Activated T-helper 1 cell treated with anti-CD3 and anti-CD28 coated beads, Interleukin-2, amount 50 U/mL, for 16 hours (primary cell): ENCODE measurements at regions not wholly inside any gene's neighbourhood (a gene's known extent, or its start where the extent isn't known, plus 50 kb on each side); places are given as distances from the start of the nearest gene placed in this dataset.

ENCODE experiments used
- DNase-seq, 2 donors: peaks; one replicate each; pipeline ENCODE4 v3.0.0-alpha.2; 2020; ENCODE audit warnings: low read depth in 1 of 2, low spot score in 1 of 2

DNA sequence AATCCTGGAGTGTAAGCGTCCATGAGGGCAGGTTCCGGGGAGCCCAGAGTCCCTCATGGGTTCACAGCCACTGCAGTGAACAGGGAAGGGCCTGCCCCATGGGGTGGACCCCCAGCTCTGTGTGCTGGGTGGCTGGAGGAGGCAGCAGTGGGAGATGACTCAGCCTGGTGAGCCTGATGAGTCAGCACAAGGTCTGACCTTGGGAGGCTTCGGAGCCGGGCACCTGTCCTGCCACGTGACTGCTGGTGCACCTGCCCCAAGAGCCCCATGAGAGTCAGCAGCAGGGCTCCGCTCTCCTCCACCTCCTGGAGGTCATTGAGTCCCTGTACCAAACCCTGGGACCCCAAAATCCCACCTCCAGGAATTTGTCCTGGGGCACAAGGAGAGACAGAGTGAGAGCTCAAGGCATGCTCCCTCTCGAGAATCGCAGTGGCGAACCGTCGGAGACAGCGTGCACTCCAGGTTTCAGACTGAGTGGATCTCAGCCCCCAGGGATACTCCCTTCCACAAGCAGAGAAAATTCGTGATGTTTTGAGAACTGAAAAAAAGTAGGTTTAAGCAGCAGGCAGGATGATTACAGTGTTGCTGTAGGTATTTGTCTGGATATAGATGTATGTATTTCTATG lies 1221.7 kb downstream of the BRD1 start:
- no peak for DNase-seq

- no peak for DNase-seq
These were observed 1222.5 kb downstream of the BRD1 start for GRCh38 chr22:48605125-48605524.

DNA sequence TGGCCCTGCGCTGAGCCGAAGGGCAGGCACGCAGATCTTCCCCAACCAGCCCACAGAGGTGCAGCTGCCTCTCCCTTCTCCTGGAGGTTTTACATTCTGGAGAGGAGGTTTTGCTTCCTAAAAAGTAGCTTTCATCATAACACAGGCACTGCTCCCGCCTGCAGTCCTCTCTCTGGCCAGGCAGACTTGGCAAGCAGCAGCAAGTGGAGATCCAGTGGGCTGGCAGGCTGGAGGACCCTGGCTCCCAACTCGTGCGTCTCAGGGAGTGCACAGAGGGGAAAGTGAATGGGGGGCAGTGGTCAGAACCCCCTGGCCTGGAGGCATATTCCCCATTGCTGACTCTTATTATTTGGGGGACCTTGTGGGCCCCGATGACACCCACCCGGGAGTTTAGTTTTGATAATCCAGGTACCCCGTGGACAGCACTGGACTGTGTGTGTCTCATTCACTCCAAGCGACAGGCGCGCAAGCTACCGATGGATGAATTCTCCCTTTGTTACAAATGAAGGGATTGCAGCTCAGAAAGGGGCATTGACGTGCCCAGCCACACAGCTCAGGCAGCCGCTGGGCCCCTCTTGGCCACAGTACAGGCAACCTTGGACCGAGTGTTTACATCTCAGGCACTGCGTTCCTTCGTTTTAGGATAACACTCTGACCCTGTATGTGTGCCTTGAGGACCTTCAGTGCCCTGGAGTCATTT lies 1223.9 kb downstream of the BRD1 start:
- DNase-seq: no peak

DNA sequence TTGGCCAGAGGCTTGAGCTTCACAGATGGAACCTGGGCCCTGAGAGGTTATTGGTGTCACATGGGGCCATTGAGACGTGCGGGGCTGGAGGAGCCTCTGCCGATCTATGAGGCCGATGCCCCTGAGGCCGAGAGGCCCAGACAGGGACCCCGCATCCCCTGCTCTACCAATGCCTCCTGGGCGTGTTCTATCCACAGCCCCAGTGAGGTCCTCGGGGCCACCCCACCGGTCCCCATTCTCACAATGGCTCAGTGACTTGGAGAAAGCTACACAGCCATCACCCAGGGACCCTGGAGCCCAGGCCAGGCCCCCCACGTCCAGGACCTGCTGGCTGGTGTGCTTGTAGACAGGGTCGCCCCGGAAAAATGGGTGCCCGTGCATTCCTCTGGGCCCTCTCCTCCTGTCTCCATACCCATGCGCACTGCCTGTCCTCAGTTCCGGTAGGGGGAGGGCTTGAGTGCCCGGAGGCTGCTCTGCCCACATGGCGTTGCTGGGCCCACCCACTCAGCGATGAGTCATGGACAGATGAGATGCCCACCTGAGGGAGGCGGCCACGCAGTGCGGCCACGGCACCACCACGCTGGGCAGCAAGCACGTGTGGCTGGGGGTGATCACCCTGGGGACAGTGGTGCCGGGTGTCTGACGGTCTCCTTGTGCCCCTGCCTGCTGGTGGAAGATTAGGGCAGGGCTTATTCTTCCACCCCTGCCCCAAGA lies 1224.7 kb downstream of the BRD1 start:
- DNase-seq: no peak

DNA sequence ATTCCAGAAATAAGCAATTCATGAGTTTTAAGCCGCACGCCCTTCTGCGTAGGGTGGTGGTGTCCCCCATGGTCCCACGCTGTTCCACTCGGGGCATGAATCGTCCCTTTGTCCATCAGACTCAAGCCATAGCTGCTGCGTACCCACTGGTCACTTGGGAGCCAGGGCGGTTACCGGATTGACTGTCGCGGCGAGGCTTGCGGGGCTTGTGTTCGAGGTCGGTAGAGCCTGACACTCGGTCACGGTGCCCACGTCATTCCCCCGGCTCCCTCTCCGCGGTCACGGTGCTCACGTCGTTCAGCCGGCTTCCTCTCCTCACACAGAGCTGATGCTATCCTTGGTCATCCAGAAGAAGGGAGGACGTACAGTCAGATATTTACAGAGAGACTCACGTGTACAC lies 1227.0 kb downstream of the BRD1 start:
- no peak for DNase-seq

- no peak for DNase-seq
These were observed 1227.5 kb downstream of the BRD1 start for GRCh38 chr22:48600171-48600570.

GRCh38 chr22:48599346-48599745 lies 1228.3 kb downstream of the BRD1 start:
- no peak for DNase-seq

GRCh38 chr22:48596111-48596850 lies 1231.4 kb downstream of the BRD1 start:
- DNase-seq: no peak

GRCh38 chr22:48595511-48595905 lies 1232.2 kb downstream of the BRD1 start:
- no peak for DNase-seq

GRCh38 chr22:48594757-48595510 lies 1232.7 kb downstream of the BRD1 start:
- no peak for DNase-seq

DNA sequence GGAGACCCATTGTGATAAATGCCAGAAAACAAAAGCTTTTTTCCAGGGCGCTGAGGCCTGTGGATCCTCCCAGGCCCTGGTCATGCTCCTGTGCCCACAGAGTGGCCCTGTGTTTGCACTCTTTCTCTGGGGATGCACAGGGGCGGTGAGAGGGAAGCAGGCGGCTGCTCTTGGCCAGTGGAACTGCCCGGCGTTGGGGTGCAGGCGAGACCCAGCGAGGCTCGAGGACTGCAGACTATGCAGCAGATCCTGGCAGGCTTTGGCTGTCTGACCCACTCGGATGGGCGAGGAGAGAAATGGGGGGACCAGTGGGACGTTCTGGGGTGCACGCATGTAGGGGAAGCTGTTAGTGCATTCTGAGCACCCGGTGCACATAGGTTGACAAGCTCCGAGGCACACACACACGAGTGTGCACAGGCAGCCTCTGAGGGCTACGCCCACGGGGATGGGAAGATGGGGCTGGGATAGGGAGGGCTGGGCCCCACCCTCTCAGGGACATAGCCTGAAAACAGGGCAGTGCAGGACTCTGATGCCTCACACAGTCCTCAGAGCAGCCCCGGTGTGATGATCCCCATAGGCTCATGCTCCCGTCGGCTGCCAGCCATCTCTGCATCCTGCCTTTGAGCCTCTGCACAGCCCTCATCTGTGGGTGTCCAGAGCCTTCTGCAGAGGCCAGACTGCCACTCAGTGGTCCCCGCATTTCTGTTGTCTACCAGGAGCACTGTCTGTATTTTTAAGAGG lies 1233.5 kb downstream of the BRD1 start:
- no peak for DNase-seq

DNA sequence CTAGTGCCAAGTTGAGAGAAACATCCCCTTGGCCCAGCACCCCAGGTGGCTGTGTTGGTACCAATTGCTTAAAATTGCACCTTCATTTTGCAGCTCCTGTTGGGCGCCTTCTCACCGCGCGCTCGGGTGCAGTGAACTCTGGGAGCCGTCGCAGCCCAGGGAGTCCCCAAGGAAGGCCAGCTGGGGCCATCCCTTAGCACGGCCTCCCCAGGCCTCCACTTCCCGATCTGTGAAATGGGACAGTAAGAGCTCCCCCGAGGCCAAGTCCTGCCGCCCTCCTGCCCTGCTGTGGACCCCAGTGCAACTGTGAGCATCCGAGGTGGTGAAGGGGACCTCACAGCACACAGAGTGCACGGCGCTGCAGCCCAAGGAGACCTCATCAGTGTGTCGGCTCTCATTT lies 1234.1 kb downstream of the BRD1 start:
- DNase-seq: no peak

- no peak for DNase-seq
These were observed 1234.7 kb downstream of the BRD1 start for GRCh38 chr22:48592931-48593330.

- no peak for DNase-seq
These were observed 1235.2 kb downstream of the BRD1 start for GRCh38 chr22:48592488-48592887.

- DNase-seq: no peak
These were observed 1235.7 kb downstream of the BRD1 start for GRCh38 chr22:48592066-48592345.

DNA sequence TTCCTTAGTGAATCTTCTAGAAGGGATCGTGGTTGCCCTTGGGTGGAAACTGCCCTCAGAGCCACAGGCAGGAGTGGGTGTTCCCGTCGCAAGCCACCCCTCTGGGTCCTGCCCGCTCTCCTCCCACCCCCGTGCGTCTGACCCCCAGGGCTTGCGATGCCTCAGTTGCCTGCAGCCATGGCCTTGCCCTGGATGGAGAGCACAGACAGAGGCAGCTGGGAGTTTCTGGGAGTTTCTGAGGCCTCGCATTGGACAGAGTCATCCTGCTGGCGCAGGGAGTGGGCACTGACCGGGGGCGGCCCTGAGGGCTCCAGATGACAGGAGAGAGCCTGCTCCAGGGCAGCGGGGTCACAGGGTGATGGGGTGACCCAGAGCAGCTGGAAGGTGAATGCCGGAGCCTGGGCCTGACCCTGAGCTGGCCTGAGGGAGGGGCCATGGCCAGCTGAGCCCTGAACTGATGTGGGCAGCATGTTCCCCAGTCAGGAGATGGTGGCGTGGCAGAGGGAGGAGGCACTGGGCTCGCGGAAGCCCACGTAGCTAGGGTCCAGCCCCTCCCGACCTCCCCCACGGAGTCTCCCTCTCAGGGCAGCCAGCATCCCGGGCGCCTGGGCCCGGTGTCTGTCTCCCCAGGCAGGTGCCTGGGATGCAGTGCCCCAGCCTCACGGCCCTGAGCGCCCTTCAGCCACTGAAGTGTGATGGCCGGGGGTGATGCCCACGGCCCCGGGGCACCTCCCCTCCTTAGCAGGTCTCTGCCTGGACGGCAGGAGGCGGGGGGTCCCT lies 1236.2 kb downstream of the BRD1 start:
- no peak for DNase-seq

DNA sequence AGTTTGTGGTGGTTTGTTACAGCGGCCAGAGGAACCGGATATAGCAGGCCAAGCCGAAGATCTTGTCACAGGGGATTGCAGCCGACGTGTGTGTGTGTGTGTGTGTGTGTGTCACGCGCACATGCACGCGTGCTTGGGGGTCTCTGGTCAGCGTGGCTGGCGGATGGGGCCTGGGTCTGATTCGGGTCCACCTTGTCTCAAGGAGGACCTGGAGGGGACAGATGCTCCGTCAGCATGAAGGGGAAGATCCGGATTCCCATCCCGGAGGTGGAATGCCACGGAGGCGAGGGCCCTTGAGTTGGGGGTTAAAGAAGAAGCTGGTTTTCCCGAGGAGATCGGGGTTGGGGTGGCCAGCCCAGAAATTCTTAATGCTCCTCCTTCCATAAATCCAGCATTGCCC lies 1237.8 kb downstream of the BRD1 start:
- no peak for DNase-seq

DNA sequence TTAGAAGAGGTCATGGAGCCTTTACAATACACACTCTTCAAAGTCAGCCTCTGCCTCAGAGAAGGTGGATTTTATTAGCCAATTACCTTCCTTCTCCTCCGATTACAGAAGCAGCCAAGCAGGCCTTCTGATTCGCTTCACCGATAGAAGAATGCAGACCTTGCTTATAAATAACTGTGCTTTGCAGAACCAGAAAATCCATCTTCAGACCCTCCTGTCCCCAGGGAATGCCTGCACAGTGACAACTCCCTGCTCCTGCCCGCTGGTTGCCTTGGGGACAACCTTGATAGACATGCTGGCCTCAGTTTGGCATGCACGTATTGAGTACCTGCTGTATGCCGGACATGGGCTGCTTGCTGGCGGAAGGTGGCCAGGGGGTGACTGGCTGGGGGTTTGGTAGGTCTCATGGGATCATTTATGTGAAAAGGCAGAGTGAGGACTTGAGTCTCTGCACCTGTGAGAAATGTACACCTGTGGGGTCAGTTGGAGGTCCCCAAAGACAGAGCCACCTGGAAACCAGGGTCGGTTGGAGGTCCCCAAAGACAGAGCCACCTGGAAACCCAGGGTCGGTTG lies 1238.7 kb downstream of the BRD1 start:
- DNase-seq: no peak

DNA sequence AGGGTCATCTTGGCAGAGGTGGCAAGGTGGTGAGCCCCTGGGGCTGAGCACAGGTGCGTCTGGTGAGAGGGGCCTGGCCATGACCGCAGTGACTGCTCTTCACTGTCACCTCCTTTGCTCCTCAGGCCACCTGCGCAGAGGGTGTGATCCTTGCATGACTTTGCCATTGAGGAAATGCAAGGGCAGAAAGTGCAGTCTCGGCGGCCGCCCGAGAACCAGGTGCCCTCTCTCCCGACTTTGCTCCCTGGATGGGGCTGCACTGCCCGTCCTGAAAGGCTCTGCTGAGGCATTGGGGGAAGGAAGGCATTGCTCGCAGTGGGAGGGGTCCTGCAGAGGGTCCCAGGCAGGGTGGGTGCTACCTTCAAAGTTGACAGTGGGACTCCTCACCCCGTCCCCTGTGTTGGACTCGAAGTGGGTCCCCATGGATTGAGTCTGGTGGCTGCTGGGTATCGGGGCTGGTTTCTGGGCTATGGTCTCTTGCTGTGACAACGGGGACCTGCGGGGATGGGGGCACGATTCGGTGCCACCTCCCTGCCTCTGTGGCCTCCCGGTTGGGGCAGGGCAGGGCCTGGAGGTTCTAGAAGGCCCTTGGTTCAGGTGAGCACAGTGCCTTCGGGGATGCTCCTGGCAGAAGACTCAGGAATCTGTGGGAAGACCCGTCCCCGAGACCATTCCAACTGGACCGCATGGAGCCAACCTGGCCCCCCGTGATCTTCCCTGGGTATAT lies 1239.4 kb downstream of the BRD1 start:
- DNase-seq: no peak
